ENCODE measurements at regions not wholly inside any gene's neighbourhood (a gene's known extent, or its start where the extent isn't known, plus 50 kb on each side); places are given as distances from the start of the nearest gene placed in this dataset.
"Not testable (repeated sequence)": the region's sequence is repeated elsewhere in the genome, so short reads cannot be mapped to it uniquely, and the experiment has no call there.

- Histone ChIP-seq H3K27ac (ENCODE audit: control insufficient read depth, insufficient read depth, low read length) (no peak overlapping the region), H4K20me1 (ENCODE audit: control insufficient read depth, extremely low read depth, insufficient read depth, low read length) (no peaks in the 10 kb centered on the region), H3K9ac (ENCODE audit: control insufficient read depth, extremely low read depth, insufficient read depth, low read length) (no peak overlapping the region), H3K4me3 (ENCODE audit: control insufficient read depth in 2 of 3, extremely low read depth in 1 of 3, insufficient read depth in 2 of 3, low read depth in 1 of 3, low read length in 3 of 3) (no peak overlapping the region), H3K9me1 (ENCODE audit: control insufficient read depth, extremely low read depth, insufficient read depth, low read length) (no peaks in the 10 kb centered on the region), H3K4me1 (ENCODE audit: control insufficient read depth, extremely low read depth, insufficient read depth, low read length) (no peaks in the 10 kb centered on the region), H3K79me2 (ENCODE audit: control insufficient read depth, insufficient read depth, low read length) (no peaks in the 10 kb centered on the region), H3K9me3 (ENCODE audit: control insufficient read depth, low read depth, low read length) (no peaks in the 10 kb centered on the region), H2AFZ (ENCODE audit: control insufficient read depth, low read length) (no peak overlapping the region), H3K27me3 (ENCODE audit: control insufficient read depth, extremely low read depth, insufficient read depth, low read length) (no peaks in the 10 kb centered on the region), H3K36me3 (ENCODE audit: control insufficient read depth in 2 of 2, extremely low read depth in 1 of 2, insufficient read depth in 2 of 2, low read length in 2 of 2) (no peaks in the 10 kb centered on the region), H3K4me2 (ENCODE audit: control insufficient read depth, extremely low read depth, insufficient read depth, low read depth, low read length) (no peak overlapping the region)
- TF ChIP-seq EZH2 (IDR thresholded peaks at IDR 0.05; ENCODE audit: low read length) (no peak), CTCF (optimal IDR thresholded peaks at IDR 0.05 in 1 of 3, IDR thresholded peaks at IDR 0.05 in 1 of 3, conservative IDR thresholded peaks at IDR 0.05 in 1 of 3; ENCODE audit: extremely low read depth in 1 of 3, insufficient read depth in 2 of 3, low read length in 3 of 3) (no peak)
- dilution Hi-C loops (cut with MboI; ENCODE audit: extremely low pct_ligation_motif_present, low sequenced_read_pairs) = no loop called here
- FAIRE-seq (no peak), DNase-seq (ENCODE audit: low read depth, low spot score) (no peak)
Measured at GRCh38 chr5:163310997-163311396, 126.4 kb upstream of the CCNG1 start.

GRCh38 chr5:163312598-163312997, 124.8 kb upstream of the CCNG1 start:
- no peak for DNase-seq (ENCODE audit: low read depth, low spot score)
- H2AFZ ChIP-seq (ENCODE audit: control insufficient read depth, low read length) = no peak overlapping the region
- H3K9ac ChIP-seq (ENCODE audit: control insufficient read depth, extremely low read depth, insufficient read depth, low read length) = no peak overlapping the region
- H3K9me1 ChIP-seq (ENCODE audit: control insufficient read depth, extremely low read depth, insufficient read depth, low read length) = no peaks in the 10 kb centered on the region
- H3K4me3 ChIP-seq (ENCODE audit: control insufficient read depth in 2 of 3, extremely low read depth in 1 of 3, insufficient read depth in 2 of 3, low read depth in 1 of 3, low read length in 3 of 3) = no peak overlapping the region
- H3K9me3 ChIP-seq (ENCODE audit: control insufficient read depth, low read depth, low read length) = no peaks in the 10 kb centered on the region
- no peak overlapping the region for H3K27ac ChIP-seq (ENCODE audit: control insufficient read depth, insufficient read depth, low read length)
- H3K27me3 ChIP-seq (ENCODE audit: control insufficient read depth, extremely low read depth, insufficient read depth, low read length) = no peaks in the 10 kb centered on the region
- no peaks in the 10 kb centered on the region for H4K20me1 ChIP-seq (ENCODE audit: control insufficient read depth, extremely low read depth, insufficient read depth, low read length)
- TF ChIP-seq EZH2 (IDR thresholded peaks at IDR 0.05; ENCODE audit: low read length) (no peak), CTCF (optimal IDR thresholded peaks at IDR 0.05 in 1 of 3, IDR thresholded peaks at IDR 0.05 in 1 of 3, conservative IDR thresholded peaks at IDR 0.05 in 1 of 3; ENCODE audit: extremely low read depth in 1 of 3, insufficient read depth in 2 of 3, low read length in 3 of 3) (no peak)
- H3K4me2 ChIP-seq (ENCODE audit: control insufficient read depth, extremely low read depth, insufficient read depth, low read depth, low read length) = no peak overlapping the region
- dilution Hi-C loops (cut with MboI; ENCODE audit: extremely low pct_ligation_motif_present, low sequenced_read_pairs) = no loop called here
- FAIRE-seq = no peak
- no peaks in the 10 kb centered on the region for H3K4me1 ChIP-seq (ENCODE audit: control insufficient read depth, extremely low read depth, insufficient read depth, low read length)
- H3K79me2 ChIP-seq (ENCODE audit: control insufficient read depth, insufficient read depth, low read length) = no peaks in the 10 kb centered on the region
- no peaks in the 10 kb centered on the region for H3K36me3 ChIP-seq (ENCODE audit: control insufficient read depth in 2 of 2, extremely low read depth in 1 of 2, insufficient read depth in 2 of 2, low read length in 2 of 2)

GRCh38 chr5:163313049-163313448, 124.3 kb upstream of the CCNG1 start:
- H3K9me1 ChIP-seq (ENCODE audit: control insufficient read depth, extremely low read depth, insufficient read depth, low read length); FAIRE-seq; dilution Hi-C loops (cut with MboI; ENCODE audit: extremely low pct_ligation_motif_present, low sequenced_read_pairs); H3K9me3 ChIP-seq (ENCODE audit: control insufficient read depth, low read depth, low read length); H2AFZ ChIP-seq (ENCODE audit: control insufficient read depth, low read length); H3K27ac ChIP-seq (ENCODE audit: control insufficient read depth, insufficient read depth, low read length); H4K20me1 ChIP-seq (ENCODE audit: control insufficient read depth, extremely low read depth, insufficient read depth, low read length); H3K79me2 ChIP-seq (ENCODE audit: control insufficient read depth, insufficient read depth, low read length); H3K9ac ChIP-seq (ENCODE audit: control insufficient read depth, extremely low read depth, insufficient read depth, low read length); H3K36me3 ChIP-seq (ENCODE audit: control insufficient read depth in 2 of 2, extremely low read depth in 1 of 2, insufficient read depth in 2 of 2, low read length in 2 of 2); DNase-seq (ENCODE audit: low read depth, low spot score); H3K4me3 ChIP-seq (ENCODE audit: control insufficient read depth in 2 of 3, extremely low read depth in 1 of 3, insufficient read depth in 2 of 3, low read depth in 1 of 3, low read length in 3 of 3); H3K27me3 ChIP-seq (ENCODE audit: control insufficient read depth, extremely low read depth, insufficient read depth, low read length); H3K4me1 ChIP-seq (ENCODE audit: control insufficient read depth, extremely low read depth, insufficient read depth, low read length); H3K4me2 ChIP-seq (ENCODE audit: control insufficient read depth, extremely low read depth, insufficient read depth, low read depth, low read length): not testable (repeated sequence)

- H3K4me1 ChIP-seq (ENCODE audit: control insufficient read depth, extremely low read depth, insufficient read depth, low read length); H3K9ac ChIP-seq (ENCODE audit: control insufficient read depth, extremely low read depth, insufficient read depth, low read length); FAIRE-seq; H3K9me3 ChIP-seq (ENCODE audit: control insufficient read depth, low read depth, low read length); H3K4me2 ChIP-seq (ENCODE audit: control insufficient read depth, extremely low read depth, insufficient read depth, low read depth, low read length); H3K36me3 ChIP-seq (ENCODE audit: control insufficient read depth in 2 of 2, extremely low read depth in 1 of 2, insufficient read depth in 2 of 2, low read length in 2 of 2); H2AFZ ChIP-seq (ENCODE audit: control insufficient read depth, low read length); H3K4me3 ChIP-seq (ENCODE audit: control insufficient read depth in 2 of 3, extremely low read depth in 1 of 3, insufficient read depth in 2 of 3, low read depth in 1 of 3, low read length in 3 of 3); H3K27ac ChIP-seq (ENCODE audit: control insufficient read depth, insufficient read depth, low read length); DNase-seq (ENCODE audit: low read depth, low spot score); H3K79me2 ChIP-seq (ENCODE audit: control insufficient read depth, insufficient read depth, low read length); H3K9me1 ChIP-seq (ENCODE audit: control insufficient read depth, extremely low read depth, insufficient read depth, low read length); dilution Hi-C loops (cut with MboI; ENCODE audit: extremely low pct_ligation_motif_present, low sequenced_read_pairs); H3K27me3 ChIP-seq (ENCODE audit: control insufficient read depth, extremely low read depth, insufficient read depth, low read length); H4K20me1 ChIP-seq (ENCODE audit: control insufficient read depth, extremely low read depth, insufficient read depth, low read length): not testable (repeated sequence)
Measured at GRCh38 chr5:163316374-163316773, 121.0 kb upstream of the CCNG1 start.

Measured in keratinocyte (primary cell).